Left lung (tissue), 4 donors: ENCODE measurements at regions not wholly inside any gene's neighbourhood (a gene's known extent, or its start where the extent isn't known, plus 50 kb on each side); places are given as distances from the start of the nearest gene placed in this dataset.

Experiments used
- ATAC-seq: fragments of 200-7000 bp; cut with Tn5 transposase; one replicate; pipeline ENCODE4 v1.9.1; 2020; ENCODE audit warnings: moderate library complexity
- DNase-seq, 4 donors: peaks; one replicate each; pipeline ENCODE4 v3.0.0-alpha.2; 2013 to 2020
- H3K27ac ChIP-seq, 2 donors: fragments of 200-600 bp; sonication (generic) in 1 of 2; one replicate each; pipeline versions ENCODE4 v1.5.0 to v1.8.0; 2020 to 2021
- H3K27me3 ChIP-seq, 2 donors: fragments of 200-600 bp; sonication (generic) in 1 of 2; one replicate each; pipeline versions ENCODE4 v1.5.0 to v1.8.0; 2020 to 2021
- H3K36me3 ChIP-seq, 2 donors: fragments of 200-600 bp; sonication (generic) in 1 of 2; one replicate each; pipeline versions ENCODE4 v1.5.0 to v1.8.0; 2020 to 2021
- H3K4me1 ChIP-seq, 2 donors: fragments of 200-600 bp; one replicate each; pipeline ENCODE4 v1.8.0; 2021
- H3K4me3 ChIP-seq, 2 donors: fragments of 200-600 bp; sonication (generic) in 1 of 2; one replicate each; pipeline versions ENCODE4 v1.5.0 to v1.8.0; 2020 to 2021; ENCODE audit warnings: mild to moderate bottlenecking in 1 of 2
- H3K9me3 ChIP-seq, 2 donors: fragments of 200-600 bp; sonication (generic) in 1 of 2; one replicate each; pipeline versions ENCODE4 v1.5.0 to v1.8.0; 2020 to 2021
- intact Hi-C, 2 donors: fragments of 100-400 bp; cut with DNase I; formaldehyde crosslinking; loops; one replicate each; pipeline versions ENCODE4 v1.11.2 to v1.14.2; 2022
- TF ChIP-seq, protein P1 (sequence below), 2 donors: fragments of 200-600 bp; sonication (generic) in 1 of 2; IDR thresholded peaks; one replicate each; pipeline versions ENCODE4 v1.5.0 to v1.8.0; 2021; ENCODE audit warnings: antibody characterized with exemption in 2 of 2
- donor health status: DM: no; HTN: yes; CAD: no.
- donor health status: DM: no; HTN: no; CAD: no.

DNA sequence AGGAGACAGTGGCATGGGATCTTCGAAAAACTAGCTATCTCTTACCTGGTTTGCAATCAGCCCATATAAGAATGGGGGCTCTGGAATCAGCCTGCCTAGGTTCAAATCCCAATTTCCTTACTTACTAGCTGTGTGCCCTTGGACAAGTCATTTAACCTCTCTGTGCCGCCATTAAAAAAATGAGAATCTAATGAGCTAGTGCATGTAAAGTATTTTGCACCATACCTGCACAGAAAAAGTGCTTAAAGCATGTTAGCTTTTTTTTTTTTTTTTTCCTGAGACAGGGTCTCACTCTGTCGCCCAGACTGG is 181.8 kb downstream of the SHQ1 start:
- no peak for DNase-seq
- no peaks in the 10 kb centered on the region for H3K4me1 ChIP-seq
- no peak for ATAC-seq
- no peaks in the 10 kb centered on the region for H3K27me3 ChIP-seq
- H3K9me3 ChIP-seq, result no peaks in the 10 kb centered on the region
- H3K36me3 ChIP-seq, result no peaks in the 10 kb centered on the region
- no peak overlapping the region for H3K4me3 ChIP-seq
- no peak overlapping the region for H3K27ac ChIP-seq
- intact Hi-C loops, result no loop called here
- TF ChIP-seq, protein P1, sequence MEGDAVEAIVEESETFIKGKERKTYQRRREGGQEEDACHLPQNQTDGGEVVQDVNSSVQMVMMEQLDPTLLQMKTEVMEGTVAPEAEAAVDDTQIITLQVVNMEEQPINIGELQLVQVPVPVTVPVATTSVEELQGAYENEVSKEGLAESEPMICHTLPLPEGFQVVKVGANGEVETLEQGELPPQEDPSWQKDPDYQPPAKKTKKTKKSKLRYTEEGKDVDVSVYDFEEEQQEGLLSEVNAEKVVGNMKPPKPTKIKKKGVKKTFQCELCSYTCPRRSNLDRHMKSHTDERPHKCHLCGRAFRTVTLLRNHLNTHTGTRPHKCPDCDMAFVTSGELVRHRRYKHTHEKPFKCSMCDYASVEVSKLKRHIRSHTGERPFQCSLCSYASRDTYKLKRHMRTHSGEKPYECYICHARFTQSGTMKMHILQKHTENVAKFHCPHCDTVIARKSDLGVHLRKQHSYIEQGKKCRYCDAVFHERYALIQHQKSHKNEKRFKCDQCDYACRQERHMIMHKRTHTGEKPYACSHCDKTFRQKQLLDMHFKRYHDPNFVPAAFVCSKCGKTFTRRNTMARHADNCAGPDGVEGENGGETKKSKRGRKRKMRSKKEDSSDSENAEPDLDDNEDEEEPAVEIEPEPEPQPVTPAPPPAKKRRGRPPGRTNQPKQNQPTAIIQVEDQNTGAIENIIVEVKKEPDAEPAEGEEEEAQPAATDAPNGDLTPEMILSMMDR (IDR thresholded peaks at IDR 0.05), result no peak

DNA sequence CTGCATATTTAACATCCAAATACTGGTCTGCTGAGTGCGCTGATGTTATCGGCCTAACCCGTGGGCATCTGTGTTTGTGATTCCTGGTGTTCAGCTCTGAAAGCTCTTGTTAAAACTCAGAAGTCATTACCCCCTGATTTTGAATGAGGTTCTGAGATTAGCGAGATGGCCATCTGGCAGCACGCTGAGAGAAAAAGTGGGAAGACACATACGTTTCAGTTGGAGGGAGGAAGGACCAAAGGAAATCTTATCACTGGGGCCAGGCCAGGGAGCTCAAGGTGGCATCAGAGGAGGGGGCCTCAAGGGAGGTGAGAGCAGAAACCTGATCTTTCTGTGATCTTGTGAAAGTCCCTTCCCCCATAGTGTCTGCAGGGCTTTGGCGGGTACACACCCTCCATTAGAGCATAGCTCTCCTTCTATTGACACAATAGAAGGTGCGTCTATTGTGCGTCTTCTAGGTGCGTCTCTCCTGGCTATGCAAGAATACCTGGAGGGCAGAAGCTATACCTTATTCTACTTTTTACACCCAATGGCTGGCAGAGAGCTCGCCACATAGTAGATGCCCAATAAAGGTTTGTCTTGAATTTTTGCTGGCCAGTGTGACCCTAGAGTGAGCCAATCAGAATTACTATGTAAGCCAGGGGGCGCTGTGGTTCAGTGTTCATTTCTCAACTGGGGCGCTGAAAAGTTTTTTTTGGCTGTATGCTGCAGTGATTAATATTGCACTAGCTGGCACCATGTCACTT is 182.4 kb downstream of the SHQ1 start:
- TF ChIP-seq, protein P1 (IDR thresholded peaks at IDR 0.05), result peak; percentile 36 to 44
- H3K4me1 ChIP-seq, result no peaks in the 10 kb centered on the region
- no peak for DNase-seq

GRCh38 chr3:72665103-72665502 is 183.1 kb downstream of the SHQ1 start:
- Histone ChIP-seq H3K27me3 (no peaks in the 10 kb centered on the region), H3K27ac (no peak overlapping the region), H3K9me3 (no peaks in the 10 kb centered on the region), H3K4me1 (no peaks in the 10 kb centered on the region), H3K4me3 (no peak overlapping the region), H3K36me3 (no peaks in the 10 kb centered on the region)
- ATAC-seq (no peak), DNase-seq (no peak)
- intact Hi-C loops, result no loop called here
- TF ChIP-seq, protein P1 (IDR thresholded peaks at IDR 0.05), result no peak

More for the DNA sequence above, 182.4 kb downstream of the SHQ1 start:
- Histone ChIP-seq H3K9me3 (no peaks in the 10 kb centered on the region), H3K27me3 (no peaks in the 10 kb centered on the region), H3K36me3 (no peaks in the 10 kb centered on the region), H3K27ac (no peak overlapping the region), H3K4me3 (no peak overlapping the region)
- peak; percentile 76 for ATAC-seq
- intact Hi-C loops, result no loop called here

DNA sequence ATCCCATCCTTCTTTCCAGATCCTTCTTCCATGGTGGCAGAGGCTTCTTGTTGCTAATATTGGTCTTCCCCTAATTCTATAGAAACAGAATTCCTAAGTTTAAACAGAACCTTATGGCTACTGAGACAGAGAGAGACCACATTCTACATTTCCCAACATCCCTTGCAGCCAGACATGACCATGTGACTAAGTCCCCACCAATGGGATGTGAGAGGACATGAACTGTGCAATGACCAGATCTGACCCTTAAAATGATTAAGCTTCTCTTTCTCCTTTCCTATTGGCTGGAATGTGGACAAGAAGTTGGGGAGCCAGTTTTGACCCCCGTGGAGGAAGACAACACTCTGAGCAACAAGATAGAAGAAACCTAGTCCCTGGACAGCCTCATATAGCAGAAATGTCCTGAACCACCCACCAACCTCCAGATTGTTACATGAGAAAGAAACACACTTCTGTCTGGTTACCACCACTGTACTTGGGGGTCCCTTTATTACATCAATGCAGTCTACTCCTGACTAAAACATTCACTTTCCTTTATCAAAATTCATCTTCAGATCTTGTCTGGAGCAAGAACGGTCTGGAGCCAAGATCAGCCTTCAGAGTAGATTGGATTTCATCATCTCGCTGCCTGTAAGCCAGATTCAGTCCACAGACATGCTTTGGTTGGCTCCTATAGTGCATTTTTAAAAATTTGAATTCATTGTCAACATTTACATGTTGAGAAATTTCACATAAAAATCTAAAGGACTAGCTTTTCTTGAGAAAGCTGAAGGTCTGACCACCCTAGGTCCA is 183.9 kb downstream of the SHQ1 start:
- Histone ChIP-seq H3K4me3 (no peak overlapping the region), H3K9me3 (no peaks in the 10 kb centered on the region), H3K27me3 (no peaks in the 10 kb centered on the region), H3K4me1 (no peaks in the 10 kb centered on the region), H3K27ac (no peak overlapping the region), H3K36me3 (no peaks in the 10 kb centered on the region)
- TF ChIP-seq, protein P1 (IDR thresholded peaks at IDR 0.05), result no peak
- intact Hi-C loops, result no loop called here
- no peak for DNase-seq
- no peak for ATAC-seq

- ATAC-seq (no peak), DNase-seq (no peak)
- intact Hi-C loops, result no loop called here
- TF ChIP-seq, protein P1 (IDR thresholded peaks at IDR 0.05), result no peak
- H3K4me3 ChIP-seq, result no peak overlapping the region
- H3K9me3 ChIP-seq, result no peaks in the 10 kb centered on the region
- no peak overlapping the region for H3K27ac ChIP-seq
- no peaks in the 10 kb centered on the region for H3K36me3 ChIP-seq
- no peaks in the 10 kb centered on the region for H3K27me3 ChIP-seq
- H3K4me1 ChIP-seq, result no peaks in the 10 kb centered on the region
Observed at GRCh38 chr3:72663429-72663828, 184.8 kb downstream of the SHQ1 start.
